IMR-90 (cell line): ENCODE measurements at regions not wholly inside any gene's neighbourhood (a gene's known extent, or its start where the extent isn't known, plus 50 kb on each side); places are given as distances from the start of the nearest gene placed in this dataset.

Experiments
- ATAC-seq: fragments of 200-7000 bp; cut with Tn5 transposase; 2 replicates; pipeline ENCODE4 v1.9.1; 2020; ENCODE audit warnings: low read depth, mild to moderate bottlenecking, moderate library complexity
- BruUV-seq: library from RNA; stranded (reverse); fragments of 400-500 nt; replicated peaks from 2 replicates; lab custom pipeline; 2021; lab: Mats Ljungman, UMichigan
- CTCF ChIA-PET: fragments of 300-600 bp; formaldehyde crosslinking; extraction: SDS; loops from one replicate; lab custom pipeline; 2021; ENCODE audit warnings: antibody characterized with exemption; lab: Yijun Ruan, JAX
- POLR2A ChIA-PET: fragments of 300-600 bp; sonication (Branson Sonifier 250); formaldehyde crosslinking; loops from one replicate; lab custom pipeline; 2022; ENCODE audit warnings: antibody characterized with exemption; ENCODE audit not compliant: unreplicated experiment; lab: Charles Lee
- DNase-seq: peaks from one replicate; pipeline ENCODE4 v3.0.0; 2013
- H2AFZ ChIP-seq: replicated peaks from 2 replicates; pipeline ENCODE3; 2013; ENCODE audit warnings: low read length, mild to moderate bottlenecking; ENCODE audit not compliant: poor library complexity
- H2AK5ac ChIP-seq: 2 replicates; pipeline ENCODE4 v1.6.1; 2013; ENCODE audit warnings: low read depth, low read length, inconsistent platforms
- H2AK9ac ChIP-seq: replicated peaks from 2 replicates; pipeline ENCODE3; 2013; ENCODE audit warnings: mild to moderate bottlenecking, low read depth, low read length, moderate library complexity; ENCODE audit not compliant: poor library complexity
- H2BK120ac ChIP-seq: 2 replicates; pipeline ENCODE4 v1.6.1; 2013; ENCODE audit warnings: low read depth, low read length, inconsistent platforms
- H2BK15ac ChIP-seq: 3 replicates; pipeline ENCODE4 v1.6.1; 2013; ENCODE audit warnings: low read depth, low read length, inconsistent platforms
- H2BK20ac ChIP-seq: 2 replicates; pipeline ENCODE4 v1.6.1; 2013; ENCODE audit warnings: low read depth, mild to moderate bottlenecking, inconsistent platforms, low read length, moderate library complexity
- H2BK5ac ChIP-seq: 2 replicates; pipeline ENCODE4 v1.6.1; 2013; ENCODE audit warnings: mild to moderate bottlenecking, low read depth, low read length, inconsistent platforms; ENCODE audit not compliant: poor library complexity, severe bottlenecking
- H3K14ac ChIP-seq: replicated peaks from 2 replicates; pipeline ENCODE4 v1.6.1; 2013; ENCODE audit warnings: low read depth, low read length, inconsistent platforms
- H3K18ac ChIP-seq: 2 replicates; pipeline ENCODE4 v1.6.1; 2013; ENCODE audit warnings: low read depth, low read length, control low read depth
- H3K23ac ChIP-seq: 2 replicates; pipeline ENCODE4 v1.6.1; 2013; ENCODE audit warnings: low read depth, low read length, inconsistent platforms
- H3K27ac ChIP-seq: 2 replicates; pipeline ENCODE4 v1.5.1; 2013; ENCODE audit warnings: mild to moderate bottlenecking, control low read depth, low read length; ENCODE audit not compliant: insufficient read depth
- H3K27me3 ChIP-seq: 2 replicates; pipeline ENCODE4 v1.6.1; 2013; ENCODE audit warnings: low read length; ENCODE audit not compliant: control insufficient read depth, insufficient read depth
- H3K36me3 ChIP-seq: 2 replicates; pipeline ENCODE4 v1.6.1; 2013; ENCODE audit warnings: low read length, mixed read lengths; ENCODE audit not compliant: control insufficient read depth, insufficient read depth
- H3K4ac ChIP-seq: 2 replicates; pipeline ENCODE4 v1.6.1; 2013; ENCODE audit warnings: low read depth, low read length, inconsistent platforms
- H3K4me1 ChIP-seq: 2 replicates; pipeline ENCODE4 v1.6.1; 2013; ENCODE audit warnings: low read length, mixed read lengths; ENCODE audit not compliant: control insufficient read depth, insufficient read depth
- H3K4me2 ChIP-seq: 2 replicates; pipeline ENCODE4 v1.6.1; 2013; ENCODE audit warnings: low read depth, mild to moderate bottlenecking, control low read depth, low read length, moderate library complexity
- H3K4me3 ChIP-seq: 2 replicates; pipeline ENCODE4 v1.5.1; 2013; ENCODE audit warnings: low read depth, mild to moderate bottlenecking, control low read depth, low read length, moderate library complexity; ENCODE audit not compliant: insufficient read depth
- H3K56ac ChIP-seq: 2 replicates; pipeline ENCODE4 v1.6.1; 2013; ENCODE audit warnings: low read length, inconsistent platforms; ENCODE audit not compliant: insufficient read depth; ENCODE audit errors: extremely low read depth
- H3K79me1 ChIP-seq, 2 experiments: 2 replicates each; pipeline ENCODE4 v1.6.1; 2013; ENCODE audit warnings: low read length in 2 of 2, inconsistent platforms in 1 of 2, low read depth in 1 of 2
- H3K9ac ChIP-seq: 2 replicates; pipeline ENCODE4 v1.6.1; 2013; ENCODE audit warnings: low read depth, low read length, control low read depth
- H3K9me1 ChIP-seq: 2 replicates; pipeline ENCODE4 v1.6.1; 2013; ENCODE audit warnings: low read length, inconsistent platforms; ENCODE audit not compliant: insufficient read depth
- H3K9me3 ChIP-seq: 2 replicates; pipeline ENCODE4 v1.6.1; 2013; ENCODE audit warnings: low read length; ENCODE audit not compliant: control insufficient read depth, insufficient read depth
- H4K20me1 ChIP-seq: 2 replicates; pipeline ENCODE4 v1.6.1; 2013; ENCODE audit warnings: low read length, inconsistent platforms; ENCODE audit not compliant: insufficient read depth
- H4K5ac ChIP-seq: 2 replicates; pipeline ENCODE4 v1.6.1; 2013; ENCODE audit warnings: mild to moderate bottlenecking, low read depth, low read length, control low read depth
- H4K8ac ChIP-seq, 2 experiments: 2 replicates each; pipeline ENCODE4 v1.6.1; 2013; ENCODE audit warnings: low read depth in 2 of 2, low read length in 2 of 2, control low read depth in 1 of 2, inconsistent platforms in 1 of 2
- H4K91ac ChIP-seq: 2 replicates; pipeline ENCODE4 v1.6.1; 2013; ENCODE audit warnings: low read depth, low read length, inconsistent platforms; ENCODE audit not compliant: insufficient read depth
- BHLHE40 ChIP-seq: fragments of 150-350 bp; IDR thresholded peaks from 2 replicates; pipeline ENCODE4 v1.6.1; 2016; ENCODE audit warnings: mild to moderate bottlenecking, low read depth, low read length
- CEBPB ChIP-seq: IDR thresholded peaks from 2 replicates; pipeline ENCODE4 v1.6.1; 2012; ENCODE audit warnings: low read depth, low read length, improper control_type of control experiment
- CHD1 ChIP-seq: IDR thresholded peaks from 2 replicates; pipeline ENCODE4 v1.6.1; 2012; ENCODE audit warnings: low read depth, low read length, improper control_type of control experiment
- CTCF ChIP-seq: conservative IDR thresholded peaks from 2 replicates; pipeline ENCODE4 v1.5.1; 2012; ENCODE audit warnings: mild to moderate bottlenecking, low read depth, low read length, improper control_type of control experiment
- ELK1 ChIP-seq: fragments of 150-350 bp; IDR thresholded peaks from 2 replicates; pipeline ENCODE4 v1.6.1; 2016; ENCODE audit warnings: low read depth, mild to moderate bottlenecking, low read length, moderate library complexity, borderline replicate concordance
- FOS ChIP-seq: fragments of 150-350 bp; IDR thresholded peaks from 2 replicates; pipeline ENCODE4 v1.6.1; 2016; ENCODE audit warnings: low read depth, low read length
- MAFK ChIP-seq: IDR thresholded peaks from 2 replicates; pipeline ENCODE4 v1.6.1; 2012; ENCODE audit warnings: low read depth, low read length, improper control_type of control experiment
- MAZ ChIP-seq: IDR thresholded peaks from 2 replicates; pipeline ENCODE4 v1.6.1; 2012; ENCODE audit warnings: low read depth, mild to moderate bottlenecking, low read length, improper control_type of control experiment, moderate library complexity, borderline replicate concordance
- MXI1 ChIP-seq: IDR thresholded peaks from 2 replicates; pipeline ENCODE4 v1.6.1; 2012; ENCODE audit warnings: low read depth, mild to moderate bottlenecking, low read length, moderate library complexity, borderline replicate concordance
- NFE2L2 ChIP-seq: fragments of 150-350 bp; IDR thresholded peaks from 2 replicates; pipeline ENCODE4 v1.6.1; 2016; ENCODE audit warnings: low read depth, mild to moderate bottlenecking, low read length
- POLR2A ChIP-seq: IDR thresholded peaks from 2 replicates; pipeline ENCODE4 v1.6.1; 2012; ENCODE audit warnings: mild to moderate bottlenecking, low read depth, low read length
- RAD21 ChIP-seq: IDR thresholded peaks from 2 replicates; pipeline ENCODE4 v1.6.1; 2012; ENCODE audit warnings: low read length, improper control_type of control experiment
- RCOR1 ChIP-seq: IDR thresholded peaks from 2 replicates; pipeline ENCODE4 v1.6.1; 2012; ENCODE audit warnings: mild to moderate bottlenecking, low read length, improper control_type of control experiment; ENCODE audit not compliant: insufficient replicate concordance
- RFX5 ChIP-seq: IDR thresholded peaks from 2 replicates; pipeline ENCODE4 v1.8.0; 2012; ENCODE audit warnings: low read depth, mild to moderate bottlenecking, low read length, moderate library complexity
- SMC3 ChIP-seq: fragments of 150-350 bp; IDR thresholded peaks from 2 replicates; pipeline ENCODE4 v1.6.1; 2016; ENCODE audit warnings: low read depth, mild to moderate bottlenecking, antibody characterized with exemption, low read length, moderate library complexity
- USF2 ChIP-seq: fragments of 150-350 bp; IDR thresholded peaks from 2 replicates; pipeline ENCODE4 v1.6.1; 2017; ENCODE audit warnings: mild to moderate bottlenecking, antibody characterized with exemption, low read length, low read depth
- dilution Hi-C: fragments of 300-500 bp; cut with HindIII; formaldehyde crosslinking; loops from one replicate; pipeline ENCODE4 v1.14.3; 2018; ENCODE audit warnings: low sequenced_read_pairs; ENCODE audit not compliant: unreplicated experiment
- in situ Hi-C: fragments of 300-500 bp; cut with MboI; formaldehyde crosslinking; loops from 3 replicates; pipeline ENCODE4 v1.14.3; 2019; ENCODE audit warnings: low sequenced_read_pairs, inconsistent platforms, mixed read lengths
- intact Hi-C: fragments of 100-400 bp; cut with micrococcal nuclease; formaldehyde crosslinking; loops from 2 replicates; pipeline ENCODE4 v1.10.0; 2022

GRCh38 chr12:92529944-92530343 is 172.8 kb upstream of the PLEKHG7 start:
- CTCF ChIA-PET = no interaction called here
- dilution Hi-C loops = no loop called here
- Histone ChIP-seq H2AFZ (no peak overlapping the region), H3K9me1 (no peaks in the 10 kb centered on the region), H2BK120ac (no peak overlapping the region), H3K9me3 (no peaks in the 10 kb centered on the region), H3K27me3 (no peaks in the 10 kb centered on the region), H3K4me1 (no peaks in the 10 kb centered on the region), H2AK9ac (no peak overlapping the region), H4K5ac (no peak overlapping the region), H3K56ac (no peak overlapping the region), H3K23ac (no peak overlapping the region), H2BK5ac (no peak overlapping the region), H3K79me1 (no peaks in the 10 kb centered on the region), H3K18ac (no peak overlapping the region), H3K14ac (no peak overlapping the region), H3K4me3 (no peak overlapping the region), H4K20me1 (no peaks in the 10 kb centered on the region), H4K91ac (no peak overlapping the region), H3K4me2 (no peak overlapping the region), H4K8ac (no peak overlapping the region), H2BK15ac (no peak overlapping the region), H3K27ac (no peak overlapping the region), H2AK5ac (no peak overlapping the region), H2BK20ac (no peak overlapping the region), H3K9ac (no peak overlapping the region), H3K4ac (no peak overlapping the region), H3K36me3 (no peaks in the 10 kb centered on the region)
- intact Hi-C loops = no loop called here
- ATAC-seq (no peak), DNase-seq (no peak)
- no peak for TF ChIP-seq POLR2A
- TF ChIP-seq NFE2L2 = no peak
- TF ChIP-seq CEBPB = no peak
- TF ChIP-seq CHD1 = no peak
- TF ChIP-seq RAD21 = no peak
- no peak for TF ChIP-seq MAFK
- no peak for TF ChIP-seq ELK1
- TF ChIP-seq CTCF = no peak
- no peak for TF ChIP-seq MXI1
- no peak for TF ChIP-seq SMC3
- TF ChIP-seq RCOR1 = no peak
- TF ChIP-seq BHLHE40 = no peak
- no peak for TF ChIP-seq USF2
- no peak for TF ChIP-seq FOS
- TF ChIP-seq MAZ = no peak
- TF ChIP-seq RFX5 = no peak
- BruUV-seq = no TSS peak
- in situ Hi-C loops = no loop called here
- POLR2A ChIA-PET = no interaction called here
